Psoas muscle (tissue), 7 donors: ENCODE measurements at regions not wholly inside any gene's neighbourhood (a gene's known extent, or its start where the extent isn't known, plus 50 kb on each side); places are given as distances from the start of the nearest gene placed in this dataset.

Experiments used
- ATAC-seq, 4 donors: fragments of 200-7000 bp; cut with Tn5 transposase; one replicate each; pipeline ENCODE4 v1.9.1; 2020; ENCODE audit warnings: moderate library complexity in 3 of 4, mild to moderate bottlenecking in 2 of 4
- DNase-seq, 2 donors: peaks; one replicate each; pipeline ENCODE4 v3.0.0-alpha.2; 2020
- H3K27ac ChIP-seq: fragments of 200-600 bp; one replicate; pipeline ENCODE4 v1.8.0; 2022
- H3K27me3 ChIP-seq, 3 donors: fragments of 200-600 bp in 1 of 3; one replicate each; pipeline versions ENCODE4 v1.6.1 to v1.8.0; 2013 to 2022; ENCODE audit warnings: low read length in 2 of 3, mild to moderate bottlenecking in 2 of 3, moderate library complexity in 1 of 3; ENCODE audit not compliant: insufficient read depth in 3 of 3
- H3K36me3 ChIP-seq, 2 donors: fragments of 200-600 bp in 1 of 2; one replicate each; pipeline versions ENCODE4 v1.6.1 to v1.8.0; 2013 to 2022; ENCODE audit warnings: low read depth in 1 of 2, mild to moderate bottlenecking in 1 of 2, moderate library complexity in 1 of 2; ENCODE audit not compliant: insufficient read depth in 1 of 2
- H3K4me1 ChIP-seq: fragments of 200-600 bp; one replicate; pipeline ENCODE4 v1.8.0; 2022
- H3K4me3 ChIP-seq: fragments of 200-600 bp; one replicate; pipeline ENCODE4 v1.8.0; 2022; ENCODE audit warnings: mild to moderate bottlenecking
- H3K9me3 ChIP-seq: fragments of 200-600 bp; one replicate; pipeline ENCODE4 v1.8.0; 2022
- CTCF ChIP-seq: fragments of 200-600 bp; IDR thresholded peaks from one replicate; pipeline ENCODE4 v1.8.0; 2022; ENCODE audit warnings: antibody characterized with exemption
- WGBS, 3 donors: extraction: QIAGEN DNeasy Blood & Tissue Kit; methylation state at CpG; one replicate each; pipeline versions ENCODE4 v1.1.6 to v1.1.7; 2013; 5-methylcytosine and 5-hydroxymethylcytosine counted together
- intact Hi-C, 2 donors: fragments of 100-400 bp; cut with DNase I; formaldehyde crosslinking; loops; one replicate each; pipeline versions ENCODE4 v1.11.0 to v1.14.2; 2022
- donor health status: healthy with polysubstance abuse.
- donor health status: DM: no; HTN: no; CAD: no; lungs with moderate emphysema.
- donor health status: Bipolar disorder and iron deficiency.
- donor health status: healthy.
- donor health status: DM: yes; HTN: yes; CAD: no.
- donor health status: DM: no; HTN: no; CAD: no.
- donor health status: DM: yes; HTN: yes; CAD: no.

- H3K9me3 ChIP-seq = peaks cover 3% of the 10 kb centered on the region
- intact Hi-C loops = no loop called here
- no peak overlapping the region for H3K4me3 ChIP-seq
- H3K27me3 ChIP-seq = no peaks in the 10 kb centered on the region
- H3K4me1 ChIP-seq = no peaks in the 10 kb centered on the region
- no peaks in the 10 kb centered on the region for H3K36me3 ChIP-seq
- no peak overlapping the region for H3K27ac ChIP-seq
- DNase-seq (no peak), ATAC-seq (no peak)
- no peak for TF ChIP-seq CTCF
Observed at GRCh38 chr1:193569983-193570269, 383.5 kb upstream of the B3GALT2 start.

DNA sequence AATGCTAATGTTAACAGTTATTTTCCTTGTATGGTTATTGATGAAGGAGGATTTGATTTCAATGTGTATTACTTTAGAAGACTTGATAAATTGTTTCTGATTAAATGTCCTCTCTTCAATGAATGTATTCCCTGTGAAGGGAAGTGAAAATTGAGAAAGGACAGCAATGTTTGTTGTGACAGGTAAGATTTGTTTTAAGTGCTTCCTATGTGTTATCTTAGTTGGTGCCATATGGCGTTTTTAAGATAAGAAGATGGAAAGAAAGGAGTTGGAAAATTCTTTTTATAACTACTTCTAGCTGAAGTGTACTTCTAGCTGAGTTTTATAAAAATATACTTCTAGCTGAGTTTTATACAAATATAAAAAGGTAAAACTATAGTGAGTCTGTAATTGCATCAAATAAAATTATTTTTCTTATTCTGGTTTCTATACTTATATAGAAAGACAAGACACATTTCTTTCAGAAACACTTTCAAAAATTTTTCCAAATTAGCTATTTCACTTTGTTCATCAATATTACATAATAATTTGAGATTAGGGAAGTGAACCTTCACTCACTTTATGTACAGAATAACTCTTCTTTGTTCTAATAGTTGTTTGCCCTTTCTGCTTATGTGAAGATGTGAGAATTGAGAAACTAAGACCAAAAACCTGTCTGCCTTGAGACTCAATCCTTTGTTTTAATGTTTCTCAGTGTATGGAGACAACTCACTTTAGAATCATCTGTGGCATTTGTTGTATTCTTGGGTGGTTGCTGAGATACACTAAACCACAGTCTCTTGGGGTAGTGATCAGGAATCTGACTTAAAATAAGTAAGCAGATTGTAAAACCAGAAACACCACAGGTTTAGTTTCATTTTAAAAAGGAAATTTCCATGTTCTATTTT, 382.9 kb upstream of the B3GALT2 start:
- TF ChIP-seq CTCF = no peak
- DNase-seq (no peak), ATAC-seq (no peak)
- H3K9me3 ChIP-seq = peaks cover 3% of the 10 kb centered on the region
- intact Hi-C loops = no loop called here
- no peaks in the 10 kb centered on the region for H3K36me3 ChIP-seq
- H3K27me3 ChIP-seq = no peaks in the 10 kb centered on the region
- WGBS, 3 donors = 56 to 62% (median 57%) methylated on average over 1 of the region's 1 CpG
- no peak overlapping the region for H3K4me3 ChIP-seq
- H3K27ac ChIP-seq = no peak overlapping the region
- H3K4me1 ChIP-seq = no peaks in the 10 kb centered on the region

- Histone ChIP-seq H3K27ac (no peak overlapping the region), H3K9me3 (peaks cover 3% of the 10 kb centered on the region), H3K4me1 (no peaks in the 10 kb centered on the region), H3K4me3 (no peak overlapping the region), H3K36me3 (no peaks in the 10 kb centered on the region), H3K27me3 (no peaks in the 10 kb centered on the region)
- no peak for TF ChIP-seq CTCF
- no peak for ATAC-seq
- intact Hi-C loops = no loop called here
- DNase-seq = no peak
- 69 to 88% (median 73%) methylated on average over 1 of the region's 1 CpG for WGBS, 3 donors
Observed at GRCh38 chr1:193568512-193568911, 382.1 kb upstream of the B3GALT2 start.

- TF ChIP-seq CTCF = no peak
- Histone ChIP-seq H3K27ac (no peak overlapping the region), H3K36me3 (no peaks in the 10 kb centered on the region), H3K27me3 (no peaks in the 10 kb centered on the region), H3K4me3 (no peak overlapping the region), H3K9me3 (peaks cover 3% of the 10 kb centered on the region), H3K4me1 (no peaks in the 10 kb centered on the region)
- 79 to 86% (median 80%) methylated on average over 3 of the region's 3 CpGs for WGBS, 3 donors
- intact Hi-C loops = no loop called here
- no peak for ATAC-seq
- no peak for DNase-seq
Observed at GRCh38 chr1:193567937-193568336, 381.5 kb upstream of the B3GALT2 start.

GRCh38 chr1:193566735-193567134, 380.3 kb upstream of the B3GALT2 start:
- Histone ChIP-seq H3K9me3 (peaks cover 3% of the 10 kb centered on the region), H3K4me1 (no peaks in the 10 kb centered on the region), H3K36me3 (no peaks in the 10 kb centered on the region), H3K27ac (no peak overlapping the region), H3K27me3 (no peaks in the 10 kb centered on the region), H3K4me3 (no peak overlapping the region)
- 76 to 92% (median 90%) methylated on average over 4 of the region's 4 CpGs for WGBS, 3 donors
- no peak for TF ChIP-seq CTCF
- no peak for DNase-seq
- intact Hi-C loops = no loop called here
- ATAC-seq = no peak
